HepG2 (cell line): ENCODE measurements at regions not wholly inside any gene's neighbourhood (a gene's known extent, or its start where the extent isn't known, plus 50 kb on each side); places are given as distances from the start of the nearest gene placed in this dataset.

Source experiments
- CTCF ChIP-seq: sonication (generic); formaldehyde crosslinking; IDR thresholded peaks from 2 replicates; pipeline ENCODE4 v1.5.0; 2020; ENCODE audit warnings: mild to moderate bottlenecking, missing genetic modification reagents, moderate library complexity
- ISL2 ChIP-seq: sonication (generic); formaldehyde crosslinking; IDR thresholded peaks from 2 replicates; pipeline ENCODE4 v1.5.0; 2020; ENCODE audit warnings: missing genetic modification reagents
- KDM5A ChIP-seq: fragments of 200-600 bp; sonication (generic); IDR thresholded peaks from 2 replicates; pipeline ENCODE4 v1.7.0; 2018; ENCODE audit warnings: antibody characterized with exemption, mild to moderate bottlenecking, low read length, borderline replicate concordance
- MYC ChIP-seq: sonication (generic); formaldehyde crosslinking; IDR thresholded peaks from 2 replicates; pipeline ENCODE4 v1.9.0; 2021; ENCODE audit warnings: missing genetic modification reagents, borderline replicate concordance
- TCF7 ChIP-seq: sonication (generic); IDR thresholded peaks from 2 replicates; pipeline ENCODE4 v1.6.1; 2016; ENCODE audit warnings: antibody characterized with exemption, low read depth

GRCh38 chr2:62287282-62287681, 91.4 kb downstream of the B3GNT2 start:
- no peak for TF ChIP-seq ISL2 (CRISPR knock-in tag)
- no peak for TF ChIP-seq CTCF (CRISPR knock-in tag)
- TF ChIP-seq KDM5A, result no peak
- no peak for TF ChIP-seq TCF7
- no peak for TF ChIP-seq MYC
